Gastroesophageal sphincter (tissue), 4 donors: ENCODE measurements at regions not wholly inside any gene's neighbourhood (a gene's known extent, or its start where the extent isn't known, plus 50 kb on each side); places are given as distances from the start of the nearest gene placed in this dataset.

ENCODE experiments used
- ATAC-seq: fragments of 150-250 bp; one replicate; pipeline ENCODE4 v1.9.1; 2016; ENCODE audit warnings: mild to moderate bottlenecking, moderate library complexity
- H3K27ac ChIP-seq, 4 donors: fragments of 200-600 bp; sonication (generic) in 3 of 4; 1 replicate in 3 of 4; 2 replicates in 1 of 4; pipeline ENCODE4 v1.5.1; 2016 to 2019
- H3K27me3 ChIP-seq: fragments of 200-600 bp; sonication (generic); one replicate; pipeline ENCODE4 v1.5.1; 2019
- H3K36me3 ChIP-seq, 2 donors: fragments of 200-600 bp; sonication (generic); one replicate each; pipeline ENCODE4 v1.5.1; 2019; ENCODE audit warnings: control low read depth in 1 of 2
- H3K4me1 ChIP-seq, 3 donors: fragments of 200-600 bp; sonication (generic); 1 replicate in 2 of 3; 2 replicates in 1 of 3; pipeline ENCODE4 v1.5.1; 2016 to 2019; ENCODE audit warnings: control low read depth in 2 of 3
- H3K4me3 ChIP-seq, 2 donors: fragments of 200-600 bp; sonication (generic); one replicate each; pipeline ENCODE4 v1.5.1; 2019; ENCODE audit warnings: mild to moderate bottlenecking in 1 of 2, moderate library complexity in 1 of 2
- H3K9me3 ChIP-seq, 3 donors: fragments of 200-600 bp; sonication (generic); one replicate each; pipeline ENCODE4 v1.5.1; 2017 to 2019; ENCODE audit warnings: control low read depth in 2 of 3
- EP300 ChIP-seq: sonication (generic); formaldehyde crosslinking; IDR thresholded peaks from one replicate; pipeline ENCODE4 v1.6.1; 2017; ENCODE audit warnings: antibody characterized with exemption, mild to moderate bottlenecking
- POLR2A ChIP-seq, 2 donors: fragments of 450-650 bp; IDR thresholded peaks; one replicate each; pipeline ENCODE4 v1.6.1; 2017; ENCODE audit warnings: antibody characterized with exemption in 2 of 2, mild to moderate bottlenecking in 2 of 2, moderate library complexity in 1 of 2
- POLR2AphosphoS5 ChIP-seq: sonication (generic); formaldehyde crosslinking; IDR thresholded peaks from one replicate; pipeline ENCODE4 v1.6.1; 2017; ENCODE audit warnings: antibody characterized with exemption
- WGBS, 2 donors: methylation state at CpG; one replicate each; pipeline ENCODE4 v1.1.5; 2018; ENCODE audit warnings: low coverage in 1 of 2; 5-methylcytosine and 5-hydroxymethylcytosine counted together
- TF ChIP-seq, protein P1 (sequence below), 4 experiments: fragments of 200-600 bp in 2 of 4; fragments of 450-650 bp in 2 of 4; sonication (generic) in 1 of 4; IDR thresholded peaks; one replicate each; pipeline ENCODE4 v1.5.1; 2017 to 2019; ENCODE audit warnings: antibody characterized with exemption in 4 of 4, mild to moderate bottlenecking in 2 of 4, moderate library complexity in 2 of 4

DNA sequence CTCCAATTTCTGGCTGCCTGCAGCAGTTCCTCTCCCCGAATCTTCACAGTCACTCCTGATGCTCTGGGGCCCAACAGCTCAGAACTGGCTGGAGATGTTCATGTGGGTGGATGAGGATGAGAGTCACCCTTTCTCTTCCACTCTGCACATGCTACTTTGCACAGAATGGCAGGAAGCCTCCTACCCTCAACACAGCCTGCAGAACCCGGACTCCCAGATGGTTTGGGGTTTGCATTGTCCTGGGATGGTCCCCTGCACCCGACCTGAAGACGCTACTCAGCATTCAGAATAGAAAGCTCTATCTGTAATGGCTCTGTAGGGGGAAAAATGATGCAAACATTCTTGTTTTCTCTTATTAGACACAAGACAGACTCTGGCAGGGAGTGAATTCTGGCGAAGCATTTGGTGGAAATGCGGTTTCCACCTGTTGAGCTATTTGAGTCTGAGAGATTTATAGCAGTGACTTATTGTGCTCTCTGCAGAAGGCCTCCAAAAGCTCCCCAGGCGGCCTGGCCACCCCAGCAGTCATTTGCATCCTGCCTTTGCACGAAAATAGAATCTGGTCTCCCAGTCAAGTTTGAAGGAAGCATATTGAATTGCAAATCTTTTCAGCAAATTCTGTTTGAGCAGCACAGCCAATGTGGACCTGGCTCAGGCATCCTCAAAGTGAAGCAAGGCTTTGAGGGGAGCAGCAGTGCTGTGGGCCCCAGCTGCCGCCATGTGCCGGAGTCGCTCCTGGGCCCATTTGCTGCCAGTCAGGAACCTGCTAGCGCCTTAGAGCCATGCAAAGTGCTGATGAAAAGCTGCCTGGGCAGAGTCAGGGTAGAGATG lies 309.3 kb downstream of the TCERG1L start:
- 13 to 47% methylated on average over 6 to 10 of the region's 12 CpGs for WGBS, 2 donors
- no peaks in the 10 kb centered on the region for H3K4me1 ChIP-seq
- H3K27ac ChIP-seq = no peak overlapping the region
- H3K36me3 ChIP-seq = no peaks in the 10 kb centered on the region
- ATAC-seq = no peak
- H3K27me3 ChIP-seq = peaks cover 28% of the 10 kb centered on the region
- no peaks in the 10 kb centered on the region for H3K9me3 ChIP-seq
- H3K4me3 ChIP-seq = no peak overlapping the region
- no peak for TF ChIP-seq EP300
- TF ChIP-seq, protein P1, sequence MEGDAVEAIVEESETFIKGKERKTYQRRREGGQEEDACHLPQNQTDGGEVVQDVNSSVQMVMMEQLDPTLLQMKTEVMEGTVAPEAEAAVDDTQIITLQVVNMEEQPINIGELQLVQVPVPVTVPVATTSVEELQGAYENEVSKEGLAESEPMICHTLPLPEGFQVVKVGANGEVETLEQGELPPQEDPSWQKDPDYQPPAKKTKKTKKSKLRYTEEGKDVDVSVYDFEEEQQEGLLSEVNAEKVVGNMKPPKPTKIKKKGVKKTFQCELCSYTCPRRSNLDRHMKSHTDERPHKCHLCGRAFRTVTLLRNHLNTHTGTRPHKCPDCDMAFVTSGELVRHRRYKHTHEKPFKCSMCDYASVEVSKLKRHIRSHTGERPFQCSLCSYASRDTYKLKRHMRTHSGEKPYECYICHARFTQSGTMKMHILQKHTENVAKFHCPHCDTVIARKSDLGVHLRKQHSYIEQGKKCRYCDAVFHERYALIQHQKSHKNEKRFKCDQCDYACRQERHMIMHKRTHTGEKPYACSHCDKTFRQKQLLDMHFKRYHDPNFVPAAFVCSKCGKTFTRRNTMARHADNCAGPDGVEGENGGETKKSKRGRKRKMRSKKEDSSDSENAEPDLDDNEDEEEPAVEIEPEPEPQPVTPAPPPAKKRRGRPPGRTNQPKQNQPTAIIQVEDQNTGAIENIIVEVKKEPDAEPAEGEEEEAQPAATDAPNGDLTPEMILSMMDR (IDR thresholded peaks at IDR 0.05) = no peak
- TF ChIP-seq POLR2AphosphoS5 = no peak
- TF ChIP-seq POLR2A (IDR thresholded peaks at IDR 0.05) = no peak

DNA sequence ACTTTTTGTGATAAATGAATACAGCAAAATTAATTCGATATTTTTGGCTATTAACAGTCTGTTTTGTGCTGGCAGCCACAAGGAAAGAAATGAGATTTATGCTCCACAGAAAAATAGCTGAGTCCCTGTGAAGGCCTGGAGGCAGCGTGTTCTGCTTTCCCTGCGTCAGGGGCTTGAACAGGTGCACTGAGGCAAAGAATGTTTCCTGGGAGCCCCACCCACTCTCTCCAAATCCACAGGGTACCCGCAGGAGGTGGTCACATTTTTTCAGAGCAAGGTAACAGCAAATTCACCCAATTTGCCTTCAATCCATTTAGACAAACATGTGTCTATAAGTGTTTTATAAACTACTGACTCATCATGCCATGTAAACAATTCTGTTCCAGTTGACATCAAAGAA lies 308.1 kb downstream of the TCERG1L start:
- Histone ChIP-seq H3K4me1 (no peaks in the 10 kb centered on the region), H3K27ac (no peak overlapping the region), H3K4me3 (no peak overlapping the region), H3K27me3 (peaks cover 23% of the 10 kb centered on the region), H3K36me3 (no peaks in the 10 kb centered on the region), H3K9me3 (no peaks in the 10 kb centered on the region)
- 63 to 69% methylated on average over 2 to 3 of the region's 4 CpGs for WGBS, 2 donors
- TF ChIP-seq EP300 = no peak
- TF ChIP-seq POLR2A (IDR thresholded peaks at IDR 0.05) = no peak
- TF ChIP-seq POLR2AphosphoS5 = no peak
- TF ChIP-seq, protein P1 (IDR thresholded peaks at IDR 0.05) = no peak
- ATAC-seq = no peak

DNA sequence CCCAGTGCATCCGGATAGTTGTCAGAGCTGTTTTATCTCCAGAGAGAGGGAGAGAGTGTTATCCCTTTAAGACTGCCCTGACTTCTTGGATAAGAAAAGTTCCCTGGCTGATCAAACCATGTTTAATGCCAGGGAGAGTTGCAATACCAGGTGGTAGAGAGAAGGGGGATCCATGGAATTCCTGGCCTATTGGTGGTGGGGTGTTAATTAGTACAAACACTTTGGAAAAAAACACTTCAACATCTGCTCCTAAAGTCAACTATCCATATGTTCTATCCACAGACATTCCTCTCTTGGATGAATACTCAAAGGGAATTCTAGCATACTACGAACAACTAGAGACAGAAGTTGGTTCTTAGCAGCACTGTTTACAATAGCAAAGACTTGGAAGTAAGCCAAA lies 307.2 kb downstream of the TCERG1L start:
- 50 to 52% methylated on average over 2 of the region's 2 CpGs for WGBS, 2 donors
- TF ChIP-seq, protein P1 (IDR thresholded peaks at IDR 0.05) = no peak
- TF ChIP-seq POLR2AphosphoS5 (no peak), EP300 (no peak), POLR2A (IDR thresholded peaks at IDR 0.05) (no peak)
- Histone ChIP-seq H3K4me1 (no peaks in the 10 kb centered on the region), H3K27ac (no peak overlapping the region), H3K27me3 (peaks cover 16% of the 10 kb centered on the region), H3K36me3 (no peaks in the 10 kb centered on the region), H3K9me3 (no peaks in the 10 kb centered on the region), H3K4me3 (no peak overlapping the region)
- ATAC-seq = no peak

DNA sequence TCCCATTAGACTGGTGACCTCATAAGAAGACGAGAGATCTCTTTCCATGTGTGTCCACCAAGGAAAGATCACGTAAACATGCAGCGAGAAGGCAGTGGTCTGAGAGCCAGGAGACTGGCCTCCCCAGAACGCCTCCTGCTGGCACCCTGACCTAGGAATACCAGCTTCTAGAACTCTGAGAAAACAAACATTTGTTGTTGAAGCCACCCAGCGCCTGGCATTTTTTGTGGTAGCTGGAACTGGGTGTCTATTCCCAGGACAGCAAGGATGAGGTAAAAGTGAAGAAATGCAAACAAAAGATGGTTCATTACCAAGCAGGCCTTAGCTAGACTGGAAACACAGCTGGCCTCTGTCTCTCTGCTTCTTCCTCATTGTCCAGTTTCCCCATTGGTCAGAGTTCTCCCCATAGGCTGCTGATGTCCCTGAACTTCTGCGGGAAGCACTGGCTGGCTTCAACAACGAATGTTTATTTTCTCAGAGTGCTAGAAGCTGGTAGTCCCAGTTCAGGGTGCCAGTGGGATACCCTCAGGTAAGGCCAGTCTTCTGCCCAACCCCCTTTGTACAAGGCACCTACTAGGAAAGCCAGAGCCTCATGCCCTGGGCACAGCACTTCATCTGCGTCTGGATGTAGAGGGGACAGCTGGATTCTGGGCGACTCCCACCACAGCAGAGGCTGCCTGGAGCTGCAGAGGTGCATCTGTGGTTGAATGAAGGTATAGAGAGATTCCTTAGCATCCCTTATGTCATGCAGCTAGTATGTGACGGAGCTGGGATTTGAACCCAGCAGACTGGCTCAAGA lies 304.9 kb downstream of the TCERG1L start:
- TF ChIP-seq POLR2AphosphoS5 = no peak
- TF ChIP-seq POLR2A (IDR thresholded peaks at IDR 0.05) = no peak
- TF ChIP-seq, protein P1 (IDR thresholded peaks at IDR 0.05) = no peak
- no peak for TF ChIP-seq EP300
- H3K27ac ChIP-seq = no peak overlapping the region
- WGBS, 2 donors = 71 to 83% methylated on average over 5 to 6 of the region's 10 CpGs
- no peak for ATAC-seq
- no peaks in the 10 kb centered on the region for H3K36me3 ChIP-seq
- H3K4me3 ChIP-seq = no peak overlapping the region
- no peaks in the 10 kb centered on the region for H3K4me1 ChIP-seq
- peaks cover 12% of the 10 kb centered on the region for H3K27me3 ChIP-seq
- no peaks in the 10 kb centered on the region for H3K9me3 ChIP-seq
